GM12878 (cell line): ENCODE measurements at regions not wholly inside any gene's neighbourhood (a gene's known extent, or its start where the extent isn't known, plus 50 kb on each side); places are given as distances from the start of the nearest gene placed in this dataset.
A peak's percentile ranks its signal among the peaks of the same experiment; 100 is the strongest.

Experiments used
- ATAC-seq: fragments of 200-7000 bp; cut with Tn5 transposase; 3 replicates; pipeline ENCODE4 v1.9.1; 2020; ENCODE audit warnings: mild to moderate bottlenecking, moderate library complexity
- BruUV-seq: library from RNA; stranded (reverse); fragments of 400-500 nt; replicated peaks from 2 replicates; lab custom pipeline; 2021; lab: Mats Ljungman, UMichigan
- CTCF ChIA-PET: fragments of 300-600 bp; sonication (Branson Sonifier 250); formaldehyde crosslinking; extraction: SDS; loops from one replicate; lab custom pipeline; 2021; ENCODE audit warnings: inconsistent platforms; lab: Yijun Ruan, JAX
- POLR2A ChIA-PET: fragments of 350-600 bp; formaldehyde crosslinking; extraction: SDS; loops from one replicate; lab custom pipeline; 2021; ENCODE audit warnings: inconsistent platforms; lab: Charles Lee
- RAD21 ChIA-PET: fragments of 300-600 bp; sonication (Branson Sonifier 250); formaldehyde crosslinking; loops from one replicate; lab custom pipeline; 2023; ENCODE audit warnings: antibody characterized with exemption; ENCODE audit not compliant: unreplicated experiment; lab: Charles Lee
- SMC1A ChIA-PET: fragments of 300-600 bp; sonication (Branson Sonifier 250); formaldehyde crosslinking; loops from one replicate; lab custom pipeline; 2023; ENCODE audit not compliant: unreplicated experiment, uncharacterized antibody; lab: Charles Lee
- DNase-seq: peaks from one replicate; pipeline ENCODE4 v3.0.0-alpha.2; 2011; ENCODE audit warnings: low read depth, low spot score
- FAIRE-seq: peaks from 3 replicates; lab custom pipeline; 2011; peaks lifted over from hg19 to GRCh38; lab: Jason Lieb, UNC
- H2AFZ ChIP-seq: 2 replicates; pipeline ENCODE4 v1.6.0; 2011; ENCODE audit warnings: low read depth, low read length, control low read depth; ENCODE audit not compliant: control insufficient read depth
- H3K27ac ChIP-seq: 2 replicates; pipeline ENCODE4 v1.5.1; 2011; ENCODE audit warnings: control low read depth; ENCODE audit not compliant: control insufficient read depth, insufficient read depth
- H3K27me3 ChIP-seq, 2 experiments: replicated peaks in 1 of 2; 2 replicates each; pipeline versions ENCODE4 v1.6.0 to v1.6.1; 2011; ENCODE audit warnings: low read length in 1 of 2; ENCODE audit not compliant: control insufficient read depth in 2 of 2, insufficient read depth in 2 of 2
- H3K36me3 ChIP-seq, 2 experiments: 2 replicates each; pipeline ENCODE4 v1.5.1; 2011; ENCODE audit warnings: low read length in 1 of 2; ENCODE audit not compliant: control insufficient read depth in 2 of 2, insufficient read depth in 2 of 2
- H3K4me1 ChIP-seq: 2 replicates; pipeline ENCODE4 v1.6.1; 2011; ENCODE audit warnings: mild to moderate bottlenecking, low read length, moderate library complexity, mixed read lengths; ENCODE audit not compliant: control insufficient read depth, insufficient read depth
- H3K4me2 ChIP-seq: 2 replicates; pipeline ENCODE4 v1.6.0; 2011; ENCODE audit warnings: control low read depth; ENCODE audit not compliant: control insufficient read depth, insufficient read depth
- H3K4me3 ChIP-seq: fragments of 200-600 bp; sonication (generic); 2 replicates; pipeline ENCODE4 v1.5.1; 2016
- H3K79me2 ChIP-seq: 2 replicates; pipeline ENCODE4 v1.6.0; 2011; ENCODE audit warnings: low read length; ENCODE audit not compliant: control insufficient read depth, insufficient read depth
- H3K9ac ChIP-seq: 2 replicates; pipeline ENCODE4 v1.8.0; 2011; ENCODE audit warnings: low read length, control low read depth, mixed read lengths; ENCODE audit not compliant: control insufficient read depth, insufficient read depth
- H3K9me3 ChIP-seq: replicated peaks from 3 replicates; pipeline ENCODE4 v1.5.1; 2011; ENCODE audit warnings: mild to moderate bottlenecking, low read length; ENCODE audit not compliant: control insufficient read depth, insufficient read depth
- H4K20me1 ChIP-seq: 2 replicates; pipeline ENCODE4 v1.6.0; 2011; ENCODE audit not compliant: control insufficient read depth, insufficient read depth
- MEF2B ChIP-seq: fragments of 450-650 bp; IDR thresholded peaks from 2 replicates; pipeline ENCODE4 v1.6.1; 2018; ENCODE audit warnings: mild to moderate bottlenecking, moderate library complexity; ENCODE audit not compliant: partially characterized antibody, poor library complexity, severe bottlenecking
- STAT3 ChIP-seq: IDR thresholded peaks from 2 replicates; pipeline ENCODE4 v1.6.1; 2011; ENCODE audit warnings: low read depth, low read length, improper control_type of control experiment
- TCF3 ChIP-seq: IDR thresholded peaks from 2 replicates; pipeline ENCODE4 v1.6.1; 2012; ENCODE audit warnings: low read depth, mild to moderate bottlenecking, low read length, borderline replicate concordance; ENCODE audit not compliant: insufficient read depth
- ZNF622 ChIP-seq: fragments of 450-650 bp; IDR thresholded peaks from 2 replicates; pipeline ENCODE4 v1.6.1; 2017; ENCODE audit warnings: mild to moderate bottlenecking, inconsistent platforms
- WGBS: methylation state at CpG from one replicate; pipeline ENCODE4 v1.1.6; 2016; ENCODE audit warnings: low lambda C conversion rate; ENCODE audit not compliant: insufficient replicate concordance, insufficient coverage; ENCODE audit errors: missing lambda C conversion rate; 5-methylcytosine and 5-hydroxymethylcytosine counted together
- in situ Hi-C: fragments of 300-500 bp; cut with MboI; formaldehyde crosslinking; loops from 9 replicates; pipeline ENCODE4 v1.14.3; 2018; ENCODE audit warnings: mixed read lengths
- intact Hi-C: fragments of 100-400 bp; cut with micrococcal nuclease; formaldehyde crosslinking; loops from one replicate; pipeline ENCODE4 v1.14.2; 2022; ENCODE audit not compliant: unreplicated experiment
- TF ChIP-seq, protein P1 (sequence below): fragments of 450-650 bp; IDR thresholded peaks from 2 replicates; pipeline ENCODE4 v1.6.1; 2014; ENCODE audit warnings: mild to moderate bottlenecking
- TF ChIP-seq, protein P2 (sequence below): IDR thresholded peaks from 2 replicates; pipeline ENCODE4 v1.6.1; 2011; ENCODE audit warnings: borderline replicate concordance, low read depth, mild to moderate bottlenecking, moderate library complexity, low read length; ENCODE audit not compliant: insufficient read depth, poor library complexity, severe bottlenecking

DNA sequence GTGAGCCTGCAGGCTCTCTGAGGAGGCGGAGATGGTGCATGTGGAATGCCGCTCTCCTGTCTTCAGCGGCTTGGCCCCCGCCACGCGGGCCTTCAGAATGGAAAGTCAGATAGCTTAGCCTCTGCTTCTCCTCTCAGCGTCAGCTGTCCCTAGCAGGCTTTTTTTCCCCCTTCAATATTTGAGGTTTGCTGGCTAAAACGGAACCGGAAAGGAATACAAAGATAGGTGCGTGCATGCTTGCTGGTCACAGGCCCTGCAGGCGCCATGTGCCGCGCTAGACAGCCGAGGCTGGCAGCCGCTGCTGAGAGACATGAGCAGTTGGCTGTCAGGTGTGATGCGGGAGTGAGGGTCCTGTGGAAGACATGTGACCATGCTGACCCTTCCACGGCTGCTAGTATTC lies 161.2 kb upstream of the COBL start (continued):
- TF ChIP-seq MEF2B: no peak
- TF ChIP-seq, protein P1, sequence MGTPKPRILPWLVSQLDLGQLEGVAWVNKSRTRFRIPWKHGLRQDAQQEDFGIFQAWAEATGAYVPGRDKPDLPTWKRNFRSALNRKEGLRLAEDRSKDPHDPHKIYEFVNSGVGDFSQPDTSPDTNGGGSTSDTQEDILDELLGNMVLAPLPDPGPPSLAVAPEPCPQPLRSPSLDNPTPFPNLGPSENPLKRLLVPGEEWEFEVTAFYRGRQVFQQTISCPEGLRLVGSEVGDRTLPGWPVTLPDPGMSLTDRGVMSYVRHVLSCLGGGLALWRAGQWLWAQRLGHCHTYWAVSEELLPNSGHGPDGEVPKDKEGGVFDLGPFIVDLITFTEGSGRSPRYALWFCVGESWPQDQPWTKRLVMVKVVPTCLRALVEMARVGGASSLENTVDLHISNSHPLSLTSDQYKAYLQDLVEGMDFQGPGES: no peak
- TF ChIP-seq STAT3: no peak
- no peak for TF ChIP-seq ZNF622
- TF ChIP-seq, all 136 proteins: peak for 0

DNA sequence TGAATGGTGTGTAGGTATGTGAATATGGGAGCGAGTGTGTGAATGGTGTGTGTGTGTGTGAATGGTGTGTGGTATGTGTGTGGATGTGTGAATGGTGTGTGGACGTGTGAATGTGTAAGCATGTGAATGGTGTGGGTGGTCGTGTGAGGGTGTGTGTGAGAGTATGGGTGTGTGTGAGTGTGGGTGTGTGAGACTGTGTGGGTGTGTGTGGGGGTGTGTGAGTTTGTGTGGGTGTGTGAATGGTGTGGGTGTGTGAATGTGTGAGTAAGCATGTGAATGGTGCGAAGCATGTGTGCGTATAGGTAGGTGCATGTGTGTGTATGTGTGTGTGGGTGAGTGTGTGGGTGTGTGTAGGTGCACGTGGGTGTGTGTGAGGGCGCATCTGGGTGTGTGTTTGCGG lies 160.7 kb upstream of the COBL start:
- no TSS peak for BruUV-seq
- no peaks in the 10 kb centered on the region for H3K4me1 ChIP-seq
- H3K27ac ChIP-seq: no peak overlapping the region
- intact Hi-C loops (no loop called here), in situ Hi-C loops (no loop called here)
- ChIA-PET POLR2A (no interaction called here), CTCF (no interaction called here), RAD21 (no interaction called here), SMC1A (no interaction called here)
- H3K27me3 ChIP-seq: no peaks in the 10 kb centered on the region
- no peaks in the 10 kb centered on the region for H4K20me1 ChIP-seq
- H3K36me3 ChIP-seq: no peaks in the 10 kb centered on the region
- H3K4me2 ChIP-seq: no peak overlapping the region
- H3K4me3 ChIP-seq: no peak overlapping the region
- H2AFZ ChIP-seq: no peak overlapping the region
- WGBS: 62% methylated on average over 7 of the region's 8 CpGs
- no peaks in the 10 kb centered on the region; the same call in 2 of the 3 replicates for H3K9me3 ChIP-seq
- ATAC-seq: no peak
- no peak for FAIRE-seq
- TF ChIP-seq TCF3: no peak
- TF ChIP-seq, protein P2, sequence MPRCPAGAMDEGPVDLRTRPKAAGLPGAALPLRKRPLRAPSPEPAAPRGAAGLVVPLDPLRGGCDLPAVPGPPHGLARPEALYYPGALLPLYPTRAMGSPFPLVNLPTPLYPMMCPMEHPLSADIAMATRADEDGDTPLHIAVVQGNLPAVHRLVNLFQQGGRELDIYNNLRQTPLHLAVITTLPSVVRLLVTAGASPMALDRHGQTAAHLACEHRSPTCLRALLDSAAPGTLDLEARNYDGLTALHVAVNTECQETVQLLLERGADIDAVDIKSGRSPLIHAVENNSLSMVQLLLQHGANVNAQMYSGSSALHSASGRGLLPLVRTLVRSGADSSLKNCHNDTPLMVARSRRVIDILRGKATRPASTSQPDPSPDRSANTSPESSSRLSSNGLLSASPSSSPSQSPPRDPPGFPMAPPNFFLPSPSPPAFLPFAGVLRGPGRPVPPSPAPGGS: peak; percentile 73
- H3K79me2 ChIP-seq: no peaks in the 10 kb centered on the region
- H3K9ac ChIP-seq: no peak overlapping the region
- DNase-seq: no peak
